ENCODE measurements at regions not wholly inside any gene's neighbourhood (a gene's known extent, or its start where the extent isn't known, plus 50 kb on each side); places are given as distances from the start of the nearest gene placed in this dataset.
"Not testable (repeated sequence)": the region's sequence is repeated elsewhere in the genome, so short reads cannot be mapped to it uniquely, and the experiment has no call there.

GRCh38 chr11:116028506-116028905 lies 524.3 kb upstream of the CADM1 start:
- TF ChIP-seq, protein P1, sequence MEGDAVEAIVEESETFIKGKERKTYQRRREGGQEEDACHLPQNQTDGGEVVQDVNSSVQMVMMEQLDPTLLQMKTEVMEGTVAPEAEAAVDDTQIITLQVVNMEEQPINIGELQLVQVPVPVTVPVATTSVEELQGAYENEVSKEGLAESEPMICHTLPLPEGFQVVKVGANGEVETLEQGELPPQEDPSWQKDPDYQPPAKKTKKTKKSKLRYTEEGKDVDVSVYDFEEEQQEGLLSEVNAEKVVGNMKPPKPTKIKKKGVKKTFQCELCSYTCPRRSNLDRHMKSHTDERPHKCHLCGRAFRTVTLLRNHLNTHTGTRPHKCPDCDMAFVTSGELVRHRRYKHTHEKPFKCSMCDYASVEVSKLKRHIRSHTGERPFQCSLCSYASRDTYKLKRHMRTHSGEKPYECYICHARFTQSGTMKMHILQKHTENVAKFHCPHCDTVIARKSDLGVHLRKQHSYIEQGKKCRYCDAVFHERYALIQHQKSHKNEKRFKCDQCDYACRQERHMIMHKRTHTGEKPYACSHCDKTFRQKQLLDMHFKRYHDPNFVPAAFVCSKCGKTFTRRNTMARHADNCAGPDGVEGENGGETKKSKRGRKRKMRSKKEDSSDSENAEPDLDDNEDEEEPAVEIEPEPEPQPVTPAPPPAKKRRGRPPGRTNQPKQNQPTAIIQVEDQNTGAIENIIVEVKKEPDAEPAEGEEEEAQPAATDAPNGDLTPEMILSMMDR (IDR thresholded peaks at IDR 0.05): not testable (repeated sequence)
- TF ChIP-seq POLR2A (IDR thresholded peaks at IDR 0.05): not testable (repeated sequence)
